Germinal center (tissue), 1 donor: ENCODE measurements at regions not wholly inside any gene's neighbourhood (a gene's known extent, or its start where the extent isn't known, plus 50 kb on each side); places are given as distances from the start of the nearest gene placed in this dataset.

Experiments used
- DNase-seq: peaks from one replicate; pipeline ENCODE4 v3.0.0; 2012; ENCODE audit warnings: mixed read lengths, low spot score

GRCh38 chr21:31566064-31566463 lies 93.4 kb upstream of the SOD1 start:
- no peak for DNase-seq

- no peak for DNase-seq
Observed at GRCh38 chr21:31564439-31564838, 95.1 kb upstream of the SOD1 start.

GRCh38 chr21:31560479-31560878 lies 99.0 kb upstream of the SOD1 start:
- DNase-seq = no peak

- DNase-seq = peak; percentile 97
Observed at GRCh38 chr21:31559368-31560119, 99.9 kb upstream of the SOD1 start.

GRCh38 chr21:31558962-31559367 lies 100.5 kb upstream of the SOD1 start:
- DNase-seq = peak; percentile 98

GRCh38 chr21:31558189-31558961 lies 101.1 kb upstream of the SOD1 start:
- peak; percentile 45 for DNase-seq

GRCh38 chr21:31557421-31558188 lies 101.9 kb upstream of the SOD1 start:
- DNase-seq = peak; percentile 7

GRCh38 chr21:31556662-31557061 lies 102.8 kb upstream of the SOD1 start:
- DNase-seq = no peak

- no peak for DNase-seq
Observed at GRCh38 chr21:31555741-31556191, 103.7 kb upstream of the SOD1 start.

GRCh38 chr21:31554511-31555022 lies 104.9 kb upstream of the SOD1 start:
- DNase-seq = no peak

- no peak for DNase-seq
Observed at GRCh38 chr21:31553926-31554325, 105.6 kb upstream of the SOD1 start.

GRCh38 chr21:31553461-31553860 lies 106.0 kb upstream of the SOD1 start:
- DNase-seq = no peak

GRCh38 chr21:31552826-31553225 lies 106.7 kb upstream of the SOD1 start:
- no peak for DNase-seq

GRCh38 chr21:31550070-31550469 lies 109.4 kb upstream of the SOD1 start:
- DNase-seq = no peak

GRCh38 chr21:31548688-31549087 lies 110.8 kb upstream of the SOD1 start:
- DNase-seq = no peak

GRCh38 chr21:31546443-31547170 lies 112.9 kb upstream of the SOD1 start:
- no peak for DNase-seq

GRCh38 chr21:31545036-31545435 lies 114.5 kb upstream of the SOD1 start:
- DNase-seq = no peak

GRCh38 chr21:31543191-31543590 lies 116.3 kb upstream of the SOD1 start:
- DNase-seq = no peak

GRCh38 chr21:31538816-31539215 lies 120.7 kb upstream of the SOD1 start:
- DNase-seq = no peak

GRCh38 chr21:31537872-31538576 lies 121.5 kb upstream of the SOD1 start:
- DNase-seq = no peak

GRCh38 chr21:31536138-31536537 lies 123.4 kb upstream of the SOD1 start:
- no peak for DNase-seq
